ENCODE measurements at regions not wholly inside any gene's neighbourhood (a gene's known extent, or its start where the extent isn't known, plus 50 kb on each side); places are given as distances from the start of the nearest gene placed in this dataset.

GRCh38 chr15:38674448-38674847 lies 109.8 kb upstream of the RASGRP1 start:
- no peak for ATAC-seq
- TF ChIP-seq OSR1 (CRISPR knock-in tag; IDR thresholded peaks at IDR 0.05): no peak
- no peak for TF ChIP-seq SNAI2 (CRISPR knock-in tag; IDR thresholded peaks at IDR 0.05)
- no peak for TF ChIP-seq ISL1 (CRISPR knock-in tag; IDR thresholded peaks at IDR 0.05)
- no peak for TF ChIP-seq CSDC2 (CRISPR knock-in tag; IDR thresholded peaks at IDR 0.05)
- no peak for TF ChIP-seq ZNF565 (CRISPR knock-in tag; conservative IDR thresholded peaks at IDR 0.05; ENCODE audit: low read depth)
- no peak for TF ChIP-seq ZNF8 (CRISPR knock-in tag; IDR thresholded peaks at IDR 0.05)
- no peak for TF ChIP-seq TCF4 (CRISPR knock-in tag; IDR thresholded peaks at IDR 0.05; ENCODE audit: borderline replicate concordance)
- TF ChIP-seq CREB5 (CRISPR knock-in tag; IDR thresholded peaks at IDR 0.05; ENCODE audit: low read depth): no peak
- no peak for TF ChIP-seq ZFP3 (CRISPR knock-in tag; IDR thresholded peaks at IDR 0.05)
- TF ChIP-seq ESRRG (CRISPR knock-in tag; IDR thresholded peaks at IDR 0.05): no peak
- no peak for TF ChIP-seq POU6F1 (CRISPR knock-in tag; IDR thresholded peaks at IDR 0.05; ENCODE audit: borderline replicate concordance, low read depth)
- no peak for TF ChIP-seq ZC3H10 (CRISPR knock-in tag; IDR thresholded peaks at IDR 0.05)
- TF ChIP-seq RARB (CRISPR knock-in tag; IDR thresholded peaks at IDR 0.05): no peak
- no peak for TF ChIP-seq ZFP30 (CRISPR knock-in tag; IDR thresholded peaks at IDR 0.05)
- TF ChIP-seq TOX (CRISPR knock-in tag; IDR thresholded peaks at IDR 0.05; ENCODE audit: borderline replicate concordance): no peak

GRCh38 chr15:38678281-38678680 lies 113.7 kb upstream of the RASGRP1 start:
- TF ChIP-seq PATZ1 (CRISPR knock-in tag; IDR thresholded peaks at IDR 0.05; ENCODE audit: borderline replicate concordance): no peak
- TF ChIP-seq CSRNP3 (CRISPR knock-in tag; IDR thresholded peaks at IDR 0.05): no peak
- TF ChIP-seq ARNTL (CRISPR knock-in tag; IDR thresholded peaks at IDR 0.05; ENCODE audit: borderline replicate concordance, low read depth): no peak
- no peak for TF ChIP-seq ESRRG (CRISPR knock-in tag; IDR thresholded peaks at IDR 0.05)
- no peak for TF ChIP-seq ZNF70 (CRISPR knock-in tag; IDR thresholded peaks at IDR 0.05)
- no peak for TF ChIP-seq BACH2 (CRISPR knock-in tag; IDR thresholded peaks at IDR 0.05; ENCODE audit: borderline replicate concordance)
- TF ChIP-seq ZNF565 (CRISPR knock-in tag; conservative IDR thresholded peaks at IDR 0.05; ENCODE audit: low read depth): no peak
- no peak for TF ChIP-seq ZFP3 (CRISPR knock-in tag; IDR thresholded peaks at IDR 0.05)
- no peak for TF ChIP-seq PPARA (CRISPR knock-in tag; IDR thresholded peaks at IDR 0.05; ENCODE audit: borderline replicate concordance)
- no peak for TF ChIP-seq CREB5 (CRISPR knock-in tag; IDR thresholded peaks at IDR 0.05; ENCODE audit: low read depth)
- TF ChIP-seq ZC3H10 (CRISPR knock-in tag; IDR thresholded peaks at IDR 0.05): no peak
- TF ChIP-seq SNAI2 (CRISPR knock-in tag; IDR thresholded peaks at IDR 0.05): no peak
- no peak for TF ChIP-seq GLIS3 (CRISPR knock-in tag; IDR thresholded peaks at IDR 0.05)
- TF ChIP-seq OSR1 (CRISPR knock-in tag; IDR thresholded peaks at IDR 0.05): no peak
- no peak for TF ChIP-seq CSDC2 (CRISPR knock-in tag; IDR thresholded peaks at IDR 0.05)
- TF ChIP-seq ISL1 (CRISPR knock-in tag; IDR thresholded peaks at IDR 0.05): no peak

GRCh38 chr15:38680775-38681174 lies 116.2 kb upstream of the RASGRP1 start:
- no peak for ATAC-seq
- TF ChIP-seq TSHZ2 (CRISPR knock-in tag; IDR thresholded peaks at IDR 0.05) (no peak), ISL1 (CRISPR knock-in tag; IDR thresholded peaks at IDR 0.05) (no peak), TCF4 (CRISPR knock-in tag; IDR thresholded peaks at IDR 0.05; ENCODE audit: borderline replicate concordance) (no peak), ZNF70 (CRISPR knock-in tag; IDR thresholded peaks at IDR 0.05) (no peak), ZFP3 (CRISPR knock-in tag; IDR thresholded peaks at IDR 0.05) (no peak), ZC3H10 (CRISPR knock-in tag; IDR thresholded peaks at IDR 0.05) (no peak), SNAI2 (CRISPR knock-in tag; IDR thresholded peaks at IDR 0.05) (no peak)

More at GRCh38 chr15:38678281-38678680, 113.7 kb upstream of the RASGRP1 start:
- ATAC-seq: no peak
